Activated CD8-positive, alpha-beta memory T cell treated with anti-CD3 and anti-CD28 coated beads for 48 hours (primary cell): ENCODE measurements at regions not wholly inside any gene's neighbourhood (a gene's known extent, or its start where the extent isn't known, plus 50 kb on each side); places are given as distances from the start of the nearest gene placed in this dataset.

Experiments
- DNase-seq, 3 experiments: peaks; one replicate each; pipeline ENCODE4 v3.0.0-alpha.2; 2020; ENCODE audit warnings: low read depth in 2 of 3, low spot score in 2 of 3

GRCh38 chr4:4606321-4606720, 64.5 kb upstream of the STX18 start:
- DNase-seq: no peak

DNA sequence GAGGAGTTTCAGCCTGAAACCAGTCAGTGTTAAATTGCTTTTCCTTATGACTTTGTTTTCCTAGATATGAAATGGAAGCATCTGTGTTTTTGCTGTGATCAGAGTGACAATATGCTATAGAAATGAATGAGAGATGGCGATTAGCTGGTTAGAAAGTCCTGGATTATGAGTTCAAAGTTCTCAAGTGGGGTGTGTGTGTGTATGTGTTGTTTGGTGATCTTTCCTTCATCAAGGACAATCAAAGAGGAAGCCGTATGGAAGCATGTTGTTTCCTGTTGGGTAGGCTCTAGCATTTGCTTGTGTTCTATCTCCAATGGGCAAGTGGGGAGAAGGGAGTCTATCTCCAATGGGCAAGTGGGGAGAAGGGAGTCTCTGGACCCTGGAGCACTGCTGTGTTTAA, 64.0 kb upstream of the STX18 start:
- no peak for DNase-seq

DNA sequence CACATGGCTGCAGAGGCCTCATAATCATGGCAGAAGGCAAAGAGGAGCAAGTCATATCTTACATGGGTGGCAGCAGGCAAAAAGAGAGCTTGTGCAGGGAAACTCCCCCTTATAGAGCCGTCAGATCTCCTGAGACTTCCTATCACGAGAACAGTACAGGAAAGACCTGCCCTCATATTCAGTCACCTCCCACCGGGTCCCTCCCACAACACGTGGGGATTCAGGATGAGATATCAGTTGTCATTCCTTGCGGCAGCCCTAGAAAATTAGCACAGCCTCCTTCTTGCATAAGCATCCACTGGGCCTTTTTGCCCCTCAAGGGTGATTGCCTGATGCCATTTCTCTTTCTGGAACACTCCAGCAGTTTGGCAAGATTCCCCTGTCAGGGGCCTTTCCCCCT, 61.7 kb upstream of the STX18 start:
- no peak for DNase-seq

- DNase-seq: no peak
Observed at GRCh38 chr4:4603067-4603466, 61.2 kb upstream of the STX18 start.

DNA sequence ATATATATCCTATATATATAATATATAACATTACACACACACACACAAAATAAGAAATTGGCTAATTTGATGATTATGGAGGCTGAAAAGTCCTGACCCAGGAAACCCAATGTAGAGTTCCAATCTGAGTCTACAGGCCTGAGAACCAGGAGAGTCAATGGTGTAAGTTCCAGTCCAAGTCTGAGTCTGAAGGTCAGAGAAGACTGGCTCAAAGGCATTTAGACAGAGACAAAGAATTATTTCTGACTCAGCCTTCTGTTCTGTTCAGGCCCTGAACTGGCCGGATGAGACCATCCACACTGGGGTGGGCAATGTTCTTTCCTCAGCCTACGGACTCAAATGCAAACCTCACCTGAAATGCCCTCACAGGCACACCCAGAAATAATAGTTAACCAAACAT, 60.6 kb upstream of the STX18 start:
- DNase-seq: no peak

DNA sequence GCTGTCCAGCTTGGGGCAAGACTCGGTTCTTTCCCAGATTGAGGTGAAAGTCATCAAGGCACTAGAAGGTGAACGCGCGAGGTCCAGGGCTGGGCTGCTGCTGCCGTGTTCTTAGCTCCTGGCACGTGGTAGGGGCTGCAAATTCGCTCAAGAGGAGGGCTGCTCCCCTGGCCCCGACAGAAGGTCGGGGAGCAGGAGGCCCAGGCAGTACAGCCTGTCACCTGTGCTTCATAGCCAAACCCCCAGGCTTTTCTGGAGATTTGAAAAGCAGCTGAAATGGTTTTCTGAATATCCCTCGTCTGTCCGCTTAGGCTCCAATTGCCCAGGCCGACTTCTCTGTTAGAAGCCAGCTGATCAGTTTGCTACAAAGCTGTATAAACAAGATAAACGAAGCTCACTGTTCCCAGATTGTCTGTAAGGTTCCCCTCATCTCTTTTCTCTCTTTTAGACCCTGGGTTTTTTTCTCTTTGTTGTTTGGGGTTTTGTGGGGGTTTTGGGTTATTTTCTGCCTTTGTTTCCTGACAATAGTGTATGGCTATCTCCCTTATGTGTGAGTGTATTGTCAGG, 60.0 kb upstream of the STX18 start:
- DNase-seq: no peak

GRCh38 chr4:4599481-4600275, 57.8 kb upstream of the STX18 start:
- no peak for DNase-seq

DNA sequence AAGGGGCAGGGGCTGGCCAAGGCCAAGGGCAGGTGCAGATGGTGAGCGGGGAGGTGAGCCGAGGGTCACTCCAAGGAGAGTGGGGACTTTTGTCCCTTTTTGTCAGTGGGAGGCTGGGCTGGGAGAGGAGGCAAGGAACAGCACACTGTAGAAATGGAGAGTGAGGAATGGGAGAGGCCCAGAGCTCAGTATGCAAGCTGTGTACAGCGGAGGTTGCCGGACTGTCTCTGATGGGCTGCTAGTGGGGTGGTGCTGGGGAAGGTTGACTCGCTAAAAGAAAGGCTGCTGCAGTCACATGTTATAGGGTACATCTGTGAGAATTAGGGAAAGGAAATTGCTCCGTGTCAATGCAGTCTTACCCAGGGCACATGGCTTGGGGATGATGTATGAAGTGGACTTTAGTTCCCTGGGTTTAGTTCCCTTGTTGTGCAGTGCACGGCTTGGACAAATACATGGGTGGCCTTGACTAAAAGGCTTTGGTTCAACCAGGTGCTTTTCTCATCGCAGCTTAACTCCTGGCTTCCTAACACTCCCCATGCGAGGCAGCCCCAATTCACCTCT, 57.1 kb upstream of the STX18 start:
- DNase-seq: no peak

DNA sequence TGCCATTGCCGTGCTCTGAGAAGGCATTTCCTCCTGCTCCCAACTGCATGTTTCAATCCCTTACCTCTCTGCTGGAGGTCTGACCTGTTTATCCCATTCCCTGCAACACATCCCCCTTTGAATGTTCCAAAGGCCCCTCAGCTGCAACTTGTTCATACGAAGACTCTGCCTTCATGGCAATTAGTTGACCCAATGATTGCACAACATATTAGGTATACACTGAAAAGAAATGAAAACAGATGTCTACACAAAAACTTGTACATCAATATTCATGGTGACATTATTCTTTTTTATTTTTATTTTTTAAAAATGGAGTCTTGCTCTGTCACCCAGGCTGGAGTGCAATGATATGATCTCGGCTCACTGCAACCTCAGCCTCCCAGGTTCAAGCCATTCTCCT, 54.9 kb upstream of the STX18 start:
- no peak for DNase-seq

DNA sequence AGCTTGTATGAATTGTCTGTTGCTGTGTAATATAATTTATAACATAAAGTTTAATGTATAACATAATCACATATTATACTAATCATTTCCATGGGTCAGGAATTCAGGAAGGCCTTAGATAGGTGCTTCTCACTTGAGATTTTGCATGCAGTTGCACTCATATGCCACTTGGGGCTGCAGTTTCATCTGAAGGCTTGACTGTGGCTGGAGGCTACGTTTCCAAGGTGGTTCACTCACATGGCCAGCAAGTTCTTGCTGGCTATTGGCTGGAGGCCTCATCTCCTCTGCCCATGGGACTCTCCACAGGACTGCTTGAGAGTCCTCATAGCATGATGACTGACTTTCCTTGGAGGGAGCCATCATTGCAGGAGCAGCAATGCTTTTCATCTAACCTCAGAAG, 53.4 kb upstream of the STX18 start:
- no peak for DNase-seq

GRCh38 chr4:4594285-4594920, 52.6 kb upstream of the STX18 start:
- no peak for DNase-seq

GRCh38 chr4:4593596-4594284, 51.9 kb upstream of the STX18 start:
- no peak for DNase-seq

- DNase-seq: no peak
Observed at GRCh38 chr4:4592414-4592813, 50.6 kb upstream of the STX18 start.
